ENCODE measurements at regions not wholly inside any gene's neighbourhood (a gene's known extent, or its start where the extent isn't known, plus 50 kb on each side); places are given as distances from the start of the nearest gene placed in this dataset.

- DNase-seq = peak; percentile 49
Observed at GRCh38 chr7:28296571-28297483, 115.5 kb upstream of the CREB5 start.

- DNase-seq = no peak
Observed at GRCh38 chr7:28297801-28298459, 114.4 kb upstream of the CREB5 start.

GRCh38 chr7:28298870-28299518 lies 113.3 kb upstream of the CREB5 start:
- no peak for DNase-seq

DNA sequence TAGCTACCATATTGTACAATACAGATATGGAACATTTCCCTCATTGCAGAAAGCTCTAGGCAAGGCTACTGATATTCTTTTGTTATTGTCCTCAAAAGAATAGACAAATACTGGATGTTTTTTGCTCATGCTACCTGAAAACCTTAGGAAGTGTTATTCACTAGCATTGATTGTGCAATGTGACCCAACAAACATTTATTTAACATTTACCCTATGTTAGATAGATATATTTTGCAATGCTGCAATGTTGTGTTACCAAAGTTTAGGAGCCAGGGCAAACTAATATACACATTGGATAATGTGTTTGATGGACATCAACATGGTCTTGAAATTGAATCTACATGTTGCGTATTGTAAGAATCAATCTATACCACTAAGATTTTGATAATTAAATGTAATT lies 112.8 kb upstream of the CREB5 start:
- no peak for DNase-seq

DNA sequence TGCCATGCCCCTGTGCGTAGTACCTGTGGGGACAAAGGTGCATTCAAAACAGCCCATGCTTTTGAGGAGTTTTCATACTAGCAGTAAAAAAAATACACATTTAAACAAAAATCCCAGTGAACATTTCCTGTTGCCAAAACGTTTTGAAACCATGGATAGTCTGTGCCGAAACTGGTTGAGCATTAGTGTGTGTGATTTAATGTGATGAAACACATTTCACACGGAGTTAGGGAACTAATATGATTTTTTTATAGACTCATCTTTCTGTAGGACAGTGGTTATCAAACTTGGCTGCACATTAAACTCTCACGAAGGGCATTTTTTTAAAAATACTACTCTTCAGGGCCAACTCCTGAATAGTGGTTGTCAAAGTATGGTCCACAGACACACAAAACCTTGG lies 111.8 kb upstream of the CREB5 start:
- DNase-seq = no peak

DNA sequence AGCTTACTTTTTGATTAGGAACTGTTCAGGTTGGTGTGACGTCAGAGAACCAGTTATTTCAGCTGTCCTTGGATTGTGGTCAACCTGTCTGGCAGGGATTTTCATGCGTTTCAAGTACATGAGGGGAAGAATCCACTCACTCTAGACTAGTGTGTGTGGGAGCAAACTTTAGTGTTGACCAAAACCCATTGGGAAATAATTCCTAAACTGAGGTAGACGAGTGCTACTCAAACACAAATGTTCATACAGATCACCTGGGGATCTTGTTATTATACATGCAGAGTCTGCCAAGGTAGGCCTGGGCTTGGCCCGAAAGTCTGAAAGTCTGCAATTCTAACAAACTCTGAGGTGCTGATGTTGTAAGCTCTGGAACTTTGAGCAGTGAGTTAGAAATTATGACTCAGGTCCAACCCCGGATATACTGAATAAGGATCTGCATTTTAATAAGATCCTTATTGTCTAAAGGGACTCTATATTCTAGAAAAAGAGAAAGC lies 111.1 kb upstream of the CREB5 start:
- no peak for DNase-seq

DNA sequence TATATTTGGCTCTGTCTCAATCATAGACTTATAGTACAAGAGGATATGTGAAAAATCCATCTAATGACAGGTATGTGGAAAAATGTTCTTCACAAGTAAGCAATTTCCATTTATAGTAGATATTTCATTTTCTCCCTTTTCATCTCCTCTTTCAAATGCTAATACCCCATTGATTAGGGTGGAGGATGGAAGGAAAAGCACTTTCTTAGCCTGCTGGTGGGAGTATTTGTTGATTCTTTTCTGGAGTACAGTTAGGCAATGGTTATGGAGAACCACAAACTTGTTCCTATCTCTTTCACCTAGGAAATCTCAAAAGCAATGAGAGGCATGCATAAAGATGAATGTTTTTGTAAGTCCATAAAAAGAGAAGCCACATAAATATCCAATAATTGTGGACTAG lies 108.0 kb upstream of the CREB5 start:
- no peak for DNase-seq

- DNase-seq = no peak
Observed at GRCh38 chr7:28309704-28310459, 102.4 kb upstream of the CREB5 start.

GRCh38 chr7:28310460-28310848 lies 101.9 kb upstream of the CREB5 start:
- no peak for DNase-seq

DNA sequence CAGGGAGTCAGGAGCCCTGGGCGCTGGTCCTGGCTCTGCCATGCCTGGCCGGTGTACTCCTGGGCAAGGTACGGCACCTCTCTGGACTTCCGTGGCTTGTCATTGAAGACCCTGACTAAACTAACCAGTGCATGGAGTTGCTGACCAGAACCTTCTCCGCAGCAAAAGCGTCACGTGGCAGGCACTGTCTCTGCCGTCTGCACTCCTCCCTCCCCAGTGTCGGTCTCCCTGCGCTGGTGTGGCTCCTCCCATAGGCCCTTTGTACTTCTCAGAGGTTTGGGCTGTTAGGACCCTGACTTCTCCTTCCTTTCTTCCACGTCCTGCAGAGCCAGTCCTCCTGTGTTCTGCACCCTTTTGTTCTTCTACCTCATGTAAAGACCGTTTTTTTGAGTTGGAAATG lies 100.6 kb upstream of the CREB5 start:
- no peak for DNase-seq

GRCh38 chr7:28312948-28313347 lies 99.4 kb upstream of the CREB5 start:
- DNase-seq = no peak

DNA sequence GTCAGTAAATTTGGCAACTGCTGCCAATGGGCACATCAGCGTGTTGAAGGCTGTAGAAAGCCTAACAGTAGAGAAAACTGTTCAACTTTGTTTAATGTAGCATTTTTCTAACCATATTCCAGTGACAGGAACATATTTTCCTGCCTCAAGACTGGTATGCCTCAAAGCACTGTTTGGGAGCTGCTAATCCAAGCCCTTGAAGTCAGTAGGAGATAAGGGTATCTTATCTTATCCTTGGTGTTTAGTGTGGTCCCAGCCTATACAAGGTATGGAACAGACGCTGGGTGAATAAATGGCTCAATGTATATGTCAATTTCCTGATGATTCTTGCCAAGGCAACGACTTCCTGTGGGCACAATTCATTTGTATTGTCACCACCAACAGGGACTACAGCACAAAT lies 97.5 kb upstream of the CREB5 start:
- no peak for DNase-seq

DNA sequence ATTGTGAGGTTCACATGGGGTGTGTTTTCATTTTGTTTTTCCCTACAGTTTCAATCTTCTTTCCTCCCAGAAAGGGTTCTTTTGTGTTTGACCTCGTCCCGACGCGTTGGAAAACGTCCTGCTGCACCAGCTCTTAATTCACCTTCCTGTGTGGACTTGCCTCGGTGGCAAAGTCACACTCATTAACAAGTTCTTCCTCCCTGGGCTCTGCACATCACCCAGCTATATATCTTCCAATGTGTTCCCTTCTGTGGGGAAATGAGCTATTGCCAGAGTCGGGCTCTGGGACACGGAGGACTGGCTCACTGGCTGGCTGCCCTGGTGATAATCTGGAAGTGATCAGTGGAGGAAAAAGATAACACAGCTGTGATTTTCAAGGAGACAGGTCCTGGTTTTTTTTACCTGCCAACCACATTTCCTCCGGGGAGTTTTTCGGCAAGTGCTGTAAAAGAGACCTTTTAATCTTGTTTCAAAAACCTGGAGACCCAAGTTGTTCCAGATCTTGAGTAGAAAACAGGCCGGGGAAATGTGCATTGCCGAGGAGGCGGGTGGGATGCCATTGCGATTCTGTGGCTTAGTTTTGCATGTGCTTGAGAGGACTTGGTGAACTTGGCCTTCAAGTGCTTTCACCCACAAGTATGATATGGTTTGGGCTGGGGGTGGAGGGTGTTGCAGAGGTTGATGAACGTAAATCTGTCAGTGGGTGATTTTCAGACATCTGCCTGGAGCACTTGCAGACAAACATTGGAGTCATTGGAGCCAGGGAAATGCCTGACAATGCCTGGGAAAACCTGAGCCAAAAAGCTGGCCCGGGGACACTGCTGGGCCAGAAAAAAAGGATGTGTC lies 96.5 kb upstream of the CREB5 start:
- no peak for DNase-seq

DNA sequence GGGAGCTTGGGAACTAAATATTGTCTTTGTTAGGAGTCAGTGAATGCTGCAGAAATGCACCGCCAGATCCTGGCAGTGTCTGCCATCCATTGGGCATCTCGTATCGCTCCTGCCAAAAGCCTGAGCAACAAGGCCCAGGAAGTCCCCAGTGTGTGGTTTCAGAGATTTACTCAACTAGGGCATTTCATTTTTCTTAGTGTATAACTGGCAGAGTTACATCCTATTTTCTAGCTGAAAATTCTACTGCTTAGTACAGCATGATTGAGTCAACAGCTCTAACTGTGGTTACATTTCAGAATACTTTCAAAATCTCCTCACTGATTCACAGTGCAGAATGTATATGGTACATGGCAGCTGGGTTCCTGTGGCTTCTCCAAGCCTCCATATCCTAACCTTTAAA lies 95.8 kb upstream of the CREB5 start:
- DNase-seq = no peak

DNA sequence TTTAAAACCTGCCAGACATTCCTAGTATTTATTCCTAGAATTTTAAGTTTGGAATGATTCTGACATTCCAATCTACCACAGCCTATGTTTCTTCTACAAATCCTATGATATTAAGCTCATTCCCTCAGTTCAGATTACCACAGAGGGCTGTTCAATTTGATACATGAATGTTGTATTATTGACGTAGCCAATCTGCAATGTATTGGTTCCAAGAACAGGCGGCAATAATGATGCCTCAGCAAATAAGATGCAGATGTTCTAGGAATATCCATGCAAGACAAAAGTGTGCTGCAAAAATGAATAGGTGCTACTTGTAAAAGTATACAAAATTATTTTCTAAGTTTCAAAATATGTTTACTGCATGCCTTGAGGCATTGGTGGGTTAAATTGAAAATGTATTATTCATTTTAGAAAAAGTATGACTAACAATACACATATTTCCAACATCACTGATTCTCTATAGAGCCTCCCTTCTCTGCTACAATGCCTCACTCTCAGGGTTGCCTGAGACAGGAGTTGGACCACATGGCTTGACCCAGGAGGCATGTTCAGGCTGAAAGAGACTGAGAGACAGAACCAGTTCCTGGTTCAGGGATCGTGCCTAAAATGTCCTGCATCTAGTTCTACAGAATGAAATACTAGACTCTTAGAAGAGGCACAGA lies 94.1 kb upstream of the CREB5 start:
- DNase-seq = no peak

DNA sequence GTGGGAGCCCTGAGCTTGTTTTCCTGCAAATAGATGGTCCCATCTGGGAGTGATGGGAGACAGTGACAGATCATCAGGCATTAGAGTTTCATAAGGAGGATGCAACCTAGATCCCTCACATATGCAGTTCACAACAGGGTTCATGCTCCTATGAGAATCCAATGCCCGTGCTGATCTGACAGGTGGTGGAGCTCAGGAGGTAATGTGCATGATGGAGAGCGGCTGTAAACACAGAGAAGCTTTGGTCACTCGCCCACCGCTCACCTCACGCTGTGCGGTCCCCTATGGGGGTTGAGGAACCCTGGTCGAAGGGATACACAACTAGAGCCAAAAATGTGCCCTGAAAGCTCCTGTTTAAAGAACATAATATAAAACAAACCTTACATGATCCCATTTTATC lies 88.5 kb upstream of the CREB5 start:
- DNase-seq = no peak

DNA sequence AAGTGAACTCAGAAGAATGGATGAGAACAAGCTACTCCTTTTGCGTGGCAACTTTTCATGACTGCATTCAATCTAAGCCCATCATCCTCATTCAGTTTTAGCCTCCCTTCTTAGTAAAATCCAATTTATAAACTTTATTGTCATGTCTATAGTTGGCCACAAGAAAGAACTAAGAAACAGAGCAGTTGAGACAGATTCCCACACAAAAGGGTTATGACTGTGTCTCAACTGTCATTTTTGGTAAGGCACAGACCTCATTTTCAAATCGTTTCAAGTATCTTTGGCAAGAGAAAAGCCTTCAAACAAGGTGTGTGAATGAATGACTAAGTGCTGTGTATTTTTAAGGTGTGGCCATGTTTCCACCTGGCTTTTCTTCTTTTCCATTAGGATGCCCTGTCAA lies 84.2 kb upstream of the CREB5 start:
- DNase-seq = no peak

DNA sequence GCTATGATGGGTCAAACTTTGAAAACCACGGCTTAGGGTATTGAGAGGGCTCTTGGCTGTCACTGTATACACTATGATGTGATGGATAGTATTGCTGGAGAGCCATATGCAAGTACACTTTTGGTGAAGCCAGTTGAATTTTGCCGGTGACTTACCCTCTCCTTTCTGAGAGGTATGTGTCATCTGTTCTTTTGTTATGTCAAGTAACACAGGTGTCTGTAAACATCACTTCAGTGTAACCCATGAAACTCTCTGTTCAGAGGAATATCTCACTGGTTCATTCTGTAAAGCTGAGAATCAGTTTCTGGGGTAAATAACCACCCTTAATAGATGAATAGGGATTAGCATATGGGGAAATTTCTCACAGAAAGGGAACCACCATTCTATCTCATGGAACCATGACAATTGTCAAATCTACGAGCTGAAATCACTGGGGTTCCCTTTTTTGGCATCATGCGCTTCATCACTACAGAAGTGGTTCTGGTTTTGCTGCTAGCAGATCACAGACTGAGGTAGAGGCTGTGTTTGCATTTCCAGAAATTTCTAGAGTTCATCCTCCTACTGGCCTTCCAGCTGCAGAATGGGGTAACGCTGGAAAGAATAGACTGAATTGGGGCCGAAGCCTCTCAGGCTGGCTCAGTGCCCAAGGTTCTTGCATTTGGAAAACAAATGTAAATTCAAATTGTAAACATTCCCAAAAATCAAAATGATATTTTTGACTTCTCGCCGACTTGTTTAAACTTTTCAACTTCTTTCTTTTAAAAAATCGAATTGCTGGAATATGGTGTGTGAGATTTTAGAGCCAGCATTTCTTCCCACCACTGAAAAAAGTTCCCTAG lies 83.3 kb upstream of the CREB5 start:
- DNase-seq = no peak

DNA sequence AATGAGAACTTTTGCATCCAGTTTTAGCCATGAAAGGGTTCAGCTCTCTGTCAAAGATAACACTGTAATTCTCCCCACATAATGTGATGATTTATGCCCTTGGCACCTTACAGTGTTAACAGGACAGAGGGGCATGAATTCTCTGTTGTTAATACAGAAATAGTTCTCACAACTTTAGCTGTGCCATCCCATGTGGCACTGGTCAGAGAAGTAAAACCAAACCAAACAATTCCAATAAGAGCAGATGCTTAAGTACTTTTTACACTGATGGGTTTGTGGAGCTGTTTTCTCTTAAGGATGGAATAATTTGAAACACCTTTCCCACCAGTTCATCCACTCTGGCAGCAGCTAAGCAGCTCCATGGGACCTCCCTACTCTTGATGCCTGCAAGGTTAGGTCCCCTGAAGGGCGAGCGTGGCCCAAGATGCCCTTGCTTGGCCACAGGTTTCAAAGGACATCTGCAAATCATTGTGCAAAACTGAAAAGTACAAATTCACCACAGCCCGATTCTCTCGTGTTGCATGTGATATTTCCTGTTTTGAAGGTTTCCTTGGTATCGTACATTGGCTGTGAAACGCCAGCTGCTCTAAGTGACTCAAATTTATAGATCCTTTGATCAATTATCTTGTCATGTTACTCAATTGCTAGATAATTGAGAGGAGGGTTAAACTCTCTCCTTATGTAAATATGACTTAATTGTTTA lies 82.5 kb upstream of the CREB5 start:
- no peak for DNase-seq

Data from stimulated activated CD4-positive, alpha-beta T cell treated with anti-CD3 and anti-CD28 coated beads, Interleukin-1b, Interleukin-23, amount 100 ng/mL, for 48 hours (primary cell).